ENCODE measurements at regions not wholly inside any gene's neighbourhood (a gene's known extent, or its start where the extent isn't known, plus 50 kb on each side); places are given as distances from the start of the nearest gene placed in this dataset.
"Not testable (repeated sequence)": the region's sequence is repeated elsewhere in the genome, so short reads cannot be mapped to it uniquely, and the experiment has no call there.

DNA sequence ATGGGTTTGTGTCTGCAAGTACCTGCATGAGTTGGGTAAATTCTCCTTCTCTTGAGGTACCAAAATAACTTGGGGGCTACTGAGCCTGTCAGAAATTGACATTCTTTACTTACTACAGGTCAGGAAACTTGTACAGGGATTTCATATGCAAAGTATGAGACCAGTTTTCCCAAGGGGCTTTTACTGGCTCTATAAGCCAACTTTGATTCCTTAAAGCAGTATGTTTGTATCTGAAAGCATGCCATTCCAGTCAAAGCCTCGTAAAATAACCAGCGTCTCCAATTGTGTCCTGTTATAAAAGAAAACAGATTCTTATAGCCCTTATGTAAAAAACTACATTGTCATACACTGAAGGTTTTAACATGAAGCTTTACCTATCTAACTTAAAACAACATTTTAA is 90.2 kb downstream of the ZNF467 start:
- no peak for DNase-seq (ENCODE audit: low spot score)

- no peak for DNase-seq (ENCODE audit: low spot score)
Observed at GRCh38 chr7:149682038-149682437, 91.3 kb downstream of the ZNF467 start.

GRCh38 chr7:149681274-149681673 is 92.1 kb downstream of the ZNF467 start:
- DNase-seq (ENCODE audit: low spot score): no peak

DNA sequence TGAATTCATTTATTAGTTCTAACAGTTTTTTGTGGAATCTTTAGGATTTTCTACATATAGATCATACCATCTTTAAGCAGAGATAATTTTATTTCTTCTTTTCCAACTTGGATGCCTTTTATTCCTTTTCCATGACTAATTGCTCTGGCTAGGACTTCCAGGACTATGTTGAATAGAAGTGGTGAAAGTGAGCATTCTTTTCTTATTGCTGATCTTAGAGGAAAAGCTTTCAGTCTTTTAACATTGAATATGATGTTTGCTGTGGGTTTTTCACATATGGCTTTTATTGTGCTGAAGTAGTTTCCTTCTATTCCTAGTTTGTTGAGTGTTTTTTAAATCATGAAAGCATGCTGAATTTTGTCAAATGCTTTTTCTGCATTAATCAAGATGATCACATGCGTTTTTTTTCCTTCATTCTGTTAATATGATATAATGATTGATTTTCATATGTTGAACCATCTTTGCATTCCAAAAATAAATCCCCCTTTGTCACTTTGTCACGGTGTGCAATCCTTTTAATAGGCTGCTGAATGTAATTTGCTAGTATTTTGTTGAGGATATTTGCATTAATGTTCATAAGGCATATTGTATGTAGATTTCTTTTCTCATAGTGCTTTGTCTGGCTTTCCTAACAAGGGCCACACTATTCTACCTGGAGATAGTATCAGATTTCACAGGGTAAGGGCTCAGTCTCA is 92.9 kb downstream of the ZNF467 start:
- no peak for DNase-seq (ENCODE audit: low spot score)

DNA sequence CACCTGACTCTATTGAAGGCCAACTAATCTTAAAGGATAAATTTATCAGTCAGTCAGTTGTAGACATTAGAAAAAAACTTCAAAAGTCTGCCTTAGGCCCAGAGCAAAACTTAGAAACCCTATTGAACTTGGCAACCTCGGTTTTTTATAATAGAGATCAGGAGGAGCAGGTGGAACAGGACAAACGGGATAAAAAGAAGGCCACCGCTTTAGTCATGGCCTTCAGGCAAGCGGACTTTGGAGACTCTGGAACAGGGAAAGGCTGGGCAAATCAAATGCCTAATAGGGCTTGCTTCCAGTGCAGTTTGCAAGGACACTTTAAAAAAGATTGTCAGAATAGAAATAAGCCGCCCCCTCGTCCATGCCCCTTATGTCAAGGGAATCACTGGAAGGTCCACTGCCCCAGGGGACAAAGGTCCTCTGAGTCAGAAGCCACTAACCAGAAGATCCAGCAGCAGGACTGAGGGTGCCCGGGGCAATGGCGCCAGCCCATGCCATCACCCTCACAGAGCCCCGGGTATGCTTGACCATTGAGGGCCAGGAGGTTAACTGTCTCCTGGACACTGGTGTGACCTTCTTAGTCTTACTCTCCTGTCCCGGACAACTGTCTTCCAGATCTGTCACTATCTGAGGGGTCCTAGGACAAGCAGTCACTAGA is 98.5 kb downstream of the ZNF467 start:
- DNase-seq (ENCODE audit: low spot score): not testable (repeated sequence)

DNA sequence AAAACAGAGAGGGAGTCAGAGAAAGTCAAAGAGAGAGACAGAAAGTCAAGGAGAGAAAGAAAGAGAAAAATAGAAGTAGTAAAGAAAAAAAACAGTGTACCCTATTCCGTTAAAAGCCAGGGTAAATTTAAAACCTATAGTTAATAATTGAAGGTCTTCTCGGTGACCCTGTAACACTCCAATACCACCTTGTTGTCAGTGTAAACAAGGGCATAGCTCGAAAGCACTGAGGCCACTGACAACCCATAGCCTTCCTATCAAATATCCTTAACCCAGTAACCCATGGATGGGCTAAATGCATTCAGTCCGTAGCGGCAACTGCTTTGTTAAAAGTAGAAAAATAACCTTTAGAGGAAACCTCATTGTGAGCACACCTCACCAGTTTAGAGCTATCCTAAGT is 100.4 kb downstream of the ZNF467 start:
- DNase-seq (ENCODE audit: low spot score): no peak

DNA sequence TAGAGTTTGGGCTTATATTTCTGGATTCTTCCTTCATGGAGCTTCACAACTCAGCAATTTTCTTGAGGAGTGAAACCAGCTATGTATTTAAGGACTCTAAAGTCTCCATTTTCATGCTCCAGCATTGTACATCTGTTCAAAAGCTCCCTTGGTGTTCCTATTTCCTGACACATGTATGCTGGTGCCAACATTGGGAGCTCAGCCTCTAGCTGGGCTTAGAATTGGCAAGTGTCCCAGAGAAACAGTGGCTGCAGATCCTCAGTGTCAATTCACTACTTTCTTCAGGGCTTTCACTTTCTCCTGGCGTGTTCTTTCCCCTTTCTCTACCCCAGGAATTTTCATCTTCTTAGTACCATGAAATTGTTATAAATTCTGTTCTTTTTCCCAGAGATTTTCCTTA is 103.1 kb downstream of the ZNF467 start:
- no peak for DNase-seq (ENCODE audit: low spot score)

- DNase-seq (ENCODE audit: low spot score): no peak
Observed at GRCh38 chr7:149669121-149669818, 104.1 kb downstream of the ZNF467 start.

DNA sequence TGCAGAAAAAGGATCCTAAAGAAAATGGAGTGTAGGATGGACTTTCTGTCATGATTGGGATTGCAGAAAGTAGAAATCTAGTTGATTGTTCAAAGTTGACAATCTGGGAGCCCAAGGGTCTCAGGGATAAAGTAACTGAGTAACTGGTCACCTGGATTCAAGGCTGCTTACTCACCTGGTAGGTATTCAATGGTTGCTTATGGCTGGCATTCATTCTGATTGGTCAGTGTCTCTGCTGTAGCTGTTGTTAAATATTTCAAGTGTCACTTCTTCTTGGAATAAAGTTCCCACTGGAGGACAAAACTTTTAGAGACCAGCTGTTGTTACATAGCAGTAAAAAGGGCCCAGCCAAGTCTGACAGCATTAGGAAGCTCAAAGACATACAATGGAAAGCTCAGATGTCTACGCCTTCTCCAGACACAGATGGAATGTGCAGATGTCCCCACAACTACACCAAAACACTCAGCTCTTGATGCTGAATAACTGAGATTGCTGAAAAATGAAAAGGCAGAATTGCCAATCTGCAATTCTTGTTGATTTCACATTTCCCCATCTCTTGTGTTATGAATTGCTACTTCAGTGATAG is 106.9 kb downstream of the ZNF467 start:
- DNase-seq (ENCODE audit: low spot score): no peak

GRCh38 chr7:149665618-149666017 is 107.8 kb downstream of the ZNF467 start:
- DNase-seq (ENCODE audit: low spot score): not testable (repeated sequence)

- DNase-seq (ENCODE audit: low spot score): no peak
Observed at GRCh38 chr7:149664666-149665065, 108.7 kb downstream of the ZNF467 start.

GRCh38 chr7:149664176-149664575 is 109.2 kb downstream of the ZNF467 start:
- DNase-seq (ENCODE audit: low spot score): no peak

GRCh38 chr7:149662591-149663095 is 110.7 kb downstream of the ZNF467 start:
- peak; percentile 37 for DNase-seq (ENCODE audit: low spot score)

DNA sequence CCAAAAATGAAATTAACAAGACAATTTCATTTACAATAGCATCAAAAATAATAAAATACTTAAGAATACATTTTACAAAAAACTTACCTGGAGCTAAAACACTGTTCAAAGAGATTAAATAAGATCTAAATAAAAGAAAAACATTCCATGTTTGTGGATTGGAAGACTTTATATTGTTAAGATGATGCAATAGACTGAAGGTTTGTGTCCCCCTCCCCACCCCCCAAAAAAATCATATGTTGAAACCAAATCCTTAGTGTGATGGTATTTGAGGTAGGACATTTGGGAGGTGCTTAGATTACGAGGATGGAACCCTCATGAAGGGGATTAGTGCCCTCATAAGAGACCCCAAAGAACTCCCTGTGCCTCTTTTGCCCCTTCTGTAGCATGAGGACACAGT is 117.6 kb downstream of the ZNF467 start:
- DNase-seq (ENCODE audit: low spot score): no peak

- DNase-seq (ENCODE audit: low spot score): no peak
Observed at GRCh38 chr7:149654588-149654987, 118.8 kb downstream of the ZNF467 start.

- DNase-seq (ENCODE audit: low spot score): not testable (repeated sequence)
Observed at GRCh38 chr7:149650190-149650589, 123.2 kb downstream of the ZNF467 start.

GRCh38 chr7:149644754-149645153 is 128.6 kb downstream of the ZNF467 start:
- no peak for DNase-seq (ENCODE audit: low spot score)

DNA sequence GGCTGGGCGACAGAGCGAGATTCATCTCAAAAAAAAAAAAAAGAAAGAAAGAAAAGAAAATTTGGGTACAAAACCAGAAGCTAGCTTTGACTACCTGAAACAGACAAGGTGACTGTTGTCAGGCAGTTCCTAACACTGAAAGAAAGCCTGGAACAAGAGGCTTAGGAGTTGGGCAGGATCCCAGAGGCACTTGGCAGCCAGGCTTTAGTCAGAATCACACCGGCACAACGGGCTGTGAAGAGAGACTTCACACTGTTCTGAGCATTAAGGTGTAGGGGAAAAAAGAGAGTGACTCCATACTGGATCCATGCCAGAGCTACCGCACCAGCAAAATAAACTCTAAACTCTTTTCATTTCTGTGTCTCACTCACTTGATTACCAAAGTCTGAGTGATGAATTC is 130.8 kb downstream of the ZNF467 start:
- DNase-seq (ENCODE audit: low spot score): no peak

GRCh38 chr7:149638566-149639320 is 134.6 kb downstream of the ZNF467 start:
- DNase-seq (ENCODE audit: low spot score): no peak

GRCh38 chr7:149637911-149638565 is 135.3 kb downstream of the ZNF467 start:
- DNase-seq (ENCODE audit: low spot score): no peak

DNA sequence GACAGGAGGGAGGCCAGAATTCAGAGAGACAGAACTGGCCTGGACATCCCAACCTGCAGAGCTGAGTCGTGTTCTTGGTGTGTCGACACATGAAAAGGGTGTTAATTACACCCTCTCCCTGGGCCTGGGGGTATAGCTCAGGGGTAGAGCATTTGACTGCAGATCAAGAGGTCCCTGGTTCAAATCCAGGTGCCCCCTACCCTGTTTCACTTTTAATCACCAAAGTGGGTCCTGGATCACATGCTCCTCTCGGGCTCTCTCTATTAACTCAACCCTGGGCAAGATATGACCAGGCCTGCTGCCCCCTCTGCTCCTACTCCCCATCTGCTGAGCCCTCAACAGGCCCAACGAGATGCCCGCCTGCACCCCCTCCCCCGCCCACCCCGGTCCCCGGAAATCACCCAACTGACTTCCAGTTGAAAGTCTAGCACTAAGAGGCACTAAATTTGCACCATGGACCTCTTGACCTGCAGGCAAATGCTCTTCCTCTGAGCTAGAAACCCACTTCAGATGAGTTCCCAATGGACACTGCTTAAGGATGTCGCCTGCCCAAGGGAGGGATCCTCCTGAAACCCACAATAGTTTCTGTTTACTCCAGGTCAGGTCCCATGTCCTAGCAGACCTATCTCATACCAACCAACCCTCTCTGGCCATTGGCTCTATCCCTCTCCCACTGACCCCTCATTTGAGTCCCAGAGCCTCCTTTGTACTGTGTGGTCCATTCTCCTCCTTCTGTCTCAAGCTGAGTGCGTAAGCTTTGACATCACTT is 137.6 kb downstream of the ZNF467 start:
- no peak for DNase-seq (ENCODE audit: low spot score)
